ENCODE measurements at regions not wholly inside any gene's neighbourhood (a gene's known extent, or its start where the extent isn't known, plus 50 kb on each side); places are given as distances from the start of the nearest gene placed in this dataset.

GRCh38 chr17:63150994-63151464, 185.0 kb downstream of the TANC2 start (continued):
- TF ChIP-seq MXI1 (IDR thresholded peaks at IDR 0.05; ENCODE audit: low read depth, low read length) (no peak), SNRNP70 (optimal IDR thresholded peaks at IDR 0.05; ENCODE audit: low read depth, low read length) (no peak), ZBTB43 (CRISPR knock-in tag; IDR thresholded peaks at IDR 0.05) (no peak), NR3C1 (CRISPR knock-in tag; IDR thresholded peaks at IDR 0.05) (no peak), ZNF589 (CRISPR knock-in tag; IDR thresholded peaks at IDR 0.05; ENCODE audit: low read depth) (no peak), ZC3H8 (IDR thresholded peaks at IDR 0.05) (no peak)

GRCh38 chr17:63151941-63152523, 186.0 kb downstream of the TANC2 start:
- H3K4me3 ChIP-seq, result no peak overlapping the region
- H3K27ac ChIP-seq (ENCODE audit: extremely low read depth, low read depth, low read length), result no peak overlapping the region
- DNase-seq (ENCODE audit: extremely low read depth in 1 of 4, low spot score in 3 of 4) (no peak), ATAC-seq (no peak), FAIRE-seq (no peak)
- H3K27me3 ChIP-seq (ENCODE audit: control insufficient read depth in 2 of 2, insufficient read depth in 2 of 2, low read length in 2 of 2), result no peaks in the 10 kb centered on the region
- no peaks in the 10 kb centered on the region for H4K20me1 ChIP-seq (replicated peaks; ENCODE audit: control insufficient read depth, insufficient read depth, low read length)
- H2AFZ ChIP-seq (ENCODE audit: low read depth, low read length), result no peak overlapping the region
- 30% methylated on average over 4 of the region's 4 CpGs for WGBS (ENCODE audit: insufficient coverage, low coverage, missing lambda C conversion rate)
- POLR2A ChIA-PET, result interaction anchor here (1.4 kb wide), 1 partner anchor 13 kb away, joined by 3 read pairs; no protein-coding TSS in a partner anchor
- TF ChIP-seq TFE3 (CRISPR knock-in tag; IDR thresholded peaks at IDR 0.05) (no peak), HDAC1 (IDR thresholded peaks at IDR 0.05) (no peak), ELF1 (tag; IDR thresholded peaks at IDR 0.05) (no peak), PCBP2 (IDR thresholded peaks at IDR 0.05; ENCODE audit: low read depth, low read length, poor library complexity, severe bottlenecking) (no peak), ZNF778 (CRISPR knock-in tag; IDR thresholded peaks at IDR 0.05) (no peak), RCOR1 (IDR thresholded peaks at IDR 0.05; ENCODE audit: borderline replicate concordance in 1 of 2, low read depth in 2 of 2, low read length in 2 of 2) (no peak), BRD9 (IDR thresholded peaks at IDR 0.05; ENCODE audit: low read depth, partially characterized antibody) (no peak), ZNF23 (CRISPR knock-in tag; IDR thresholded peaks at IDR 0.05) (no peak), HLTF (IDR thresholded peaks at IDR 0.05) (no peak), NFXL1 (CRISPR knock-in tag; IDR thresholded peaks at IDR 0.05) (no peak)
- H3K4me2 ChIP-seq (ENCODE audit: insufficient read depth, low read length), result no peak overlapping the region
- H3K9me1 ChIP-seq (ENCODE audit: control insufficient read depth, insufficient read depth, low read length), result no peaks in the 10 kb centered on the region
- H3K79me2 ChIP-seq (ENCODE audit: control insufficient read depth, insufficient read depth, low read length), result no peaks in the 10 kb centered on the region
- in situ Hi-C loops (cut with MboI) (no loop called here), intact Hi-C loops (cut with micrococcal nuclease) (no loop called here)
- no TSS peak for BruUV-seq (replicated peaks)
- no peak overlapping the region for H3K9ac ChIP-seq (ENCODE audit: insufficient read depth in 1 of 2, low read depth in 2 of 2, low read length in 2 of 2)
- CTCF ChIA-PET (ENCODE audit: low intra/inter-chr PET ratio), result no interaction called here
- H3K4me1 ChIP-seq (replicated peaks in 1 of 2; ENCODE audit: control insufficient read depth in 2 of 2, insufficient read depth in 2 of 2, low read length in 2 of 2), result no peaks in the 10 kb centered on the region
- no peaks in the 10 kb centered on the region for H3K36me3 ChIP-seq (ENCODE audit: control insufficient read depth, insufficient read depth, low read length)
- H3K9me3 ChIP-seq (replicated peaks; ENCODE audit: control insufficient read depth, insufficient read depth, low read depth, low read length), result no peaks in the 10 kb centered on the region
